H1 (cell line): ENCODE measurements at regions not wholly inside any gene's neighbourhood (a gene's known extent, or its start where the extent isn't known, plus 50 kb on each side); places are given as distances from the start of the nearest gene placed in this dataset.

Experiments used
- CTCF ChIA-PET: fragments of 300-600 bp; sonication (Branson Sonifier 250); formaldehyde crosslinking; loops from one replicate; lab custom pipeline; 2021; ENCODE audit not compliant: partially characterized antibody; lab: Charles Lee
- POLR2A ChIA-PET: fragments of 300-600 bp; sonication (Branson Sonifier 250); formaldehyde crosslinking; loops from one replicate; lab custom pipeline; 2021; ENCODE audit warnings: inconsistent platforms; ENCODE audit not compliant: partially characterized antibody; lab: Charles Lee
- DNase-seq, 2 experiments: peaks; one replicate each; pipeline versions ENCODE4 v3.0.0 to v3.0.0-alpha.2; 2010 to 2022; ENCODE audit warnings: low spot score in 2 of 2, low read depth in 1 of 2, mixed read lengths in 1 of 2
- FAIRE-seq: peaks from 2 replicates; lab custom pipeline; 2011; peaks lifted over from hg19 to GRCh38; lab: Jason Lieb, UNC
- H2AFZ ChIP-seq: 2 replicates; pipeline ENCODE4 v1.8.1; 2012; ENCODE audit warnings: low read length, inconsistent platforms
- H2AK5ac ChIP-seq: 2 replicates; pipeline ENCODE4 v1.6.1; 2013; ENCODE audit warnings: low read depth, low read length
- H2BK120ac ChIP-seq: replicated peaks from 2 replicates; pipeline ENCODE3; 2013; ENCODE audit warnings: low read depth, low read length, inconsistent platforms
- H2BK12ac ChIP-seq: 2 replicates; pipeline ENCODE4 v1.6.1; 2013; ENCODE audit warnings: low read depth, low read length
- H2BK15ac ChIP-seq: 2 replicates; pipeline ENCODE4 v1.6.1; 2013; ENCODE audit warnings: low read length
- H2BK20ac ChIP-seq: 2 replicates; pipeline ENCODE4 v1.6.1; 2013; ENCODE audit warnings: low read length
- H2BK5ac ChIP-seq: 2 replicates; pipeline ENCODE4 v1.6.1; 2013; ENCODE audit warnings: low read depth, low read length
- H3K14ac ChIP-seq: 2 replicates; pipeline ENCODE4 v1.6.1; 2013; ENCODE audit warnings: inconsistent platforms; ENCODE audit not compliant: insufficient read length
- H3K18ac ChIP-seq: 2 replicates; pipeline ENCODE4 v1.6.1; 2013; ENCODE audit warnings: low read length; ENCODE audit errors: extremely low read depth
- H3K23ac ChIP-seq: 2 replicates; pipeline ENCODE4 v1.6.1; 2013; ENCODE audit warnings: inconsistent platforms; ENCODE audit not compliant: insufficient read length
- H3K23me2 ChIP-seq: 2 replicates; pipeline ENCODE4 v1.6.1; 2013; ENCODE audit warnings: low read depth, low read length
- H3K27ac ChIP-seq: 2 replicates; pipeline ENCODE4 v1.6.1; 2011; ENCODE audit warnings: low read depth, low read length, inconsistent platforms
- H3K27me3 ChIP-seq, 4 experiments: replicated peaks in 1 of 4; 1 replicate in 1 of 4; 2 replicates in 3 of 4; pipeline versions ENCODE4 v1.6.1 to v1.8.1; 2011 to 2013; ENCODE audit warnings: low read length in 3 of 4, mild to moderate bottlenecking in 3 of 4, inconsistent platforms in 2 of 4, mixed read lengths in 2 of 4, moderate library complexity in 1 of 4; ENCODE audit not compliant: control insufficient read depth in 3 of 4, insufficient read depth in 3 of 4; ENCODE audit errors: extremely low read depth in 1 of 4
- H3K36me3 ChIP-seq, 4 experiments: 2 replicates each; pipeline versions ENCODE4 v1.6.1 to v1.8.1; 2011 to 2013; ENCODE audit warnings: mild to moderate bottlenecking in 4 of 4, low read length in 3 of 4, moderate library complexity in 2 of 4, control low read depth in 1 of 4, inconsistent platforms in 1 of 4; ENCODE audit not compliant: insufficient read depth in 4 of 4, control insufficient read depth in 2 of 4
- H3K4ac ChIP-seq: replicated peaks from 2 replicates; pipeline ENCODE3; 2013; ENCODE audit warnings: low read length, low read depth, mixed read lengths, inconsistent platforms; ENCODE audit not compliant: insufficient read length
- H3K4me1 ChIP-seq, 4 experiments: replicated peaks in 1 of 4; 1 replicate in 1 of 4; 2 replicates in 3 of 4; pipeline versions ENCODE4 v1.6.1 to v1.8.1; 2011 to 2013; ENCODE audit warnings: low read length in 3 of 4, inconsistent platforms in 2 of 4, mixed read lengths in 1 of 4; ENCODE audit not compliant: insufficient read depth in 4 of 4, control insufficient read depth in 3 of 4
- H3K4me2 ChIP-seq, 2 experiments: 2 replicates each; pipeline versions ENCODE4 v1.6.1 to v1.8.1; 2011 to 2013; ENCODE audit warnings: low read depth in 2 of 2, low read length in 2 of 2, control low read depth in 1 of 2, inconsistent platforms in 1 of 2, mild to moderate bottlenecking in 1 of 2; ENCODE audit not compliant: insufficient read depth in 1 of 2
- H3K4me3 ChIP-seq, 4 experiments: fragments of 200-600, 300-600 bp in 1 of 4; sonication (generic), shearing (Covaris generic), sonication (Bioruptor Twin) in 1 of 4; 2 replicates each; pipeline versions ENCODE4 v1.5.1 to v1.8.1; 2011 to 2016; ENCODE audit warnings: low read length in 4 of 4, low read depth in 3 of 4, control low read depth in 2 of 4, inconsistent platforms in 2 of 4, mild to moderate bottlenecking in 2 of 4, mixed read lengths in 1 of 4, moderate library complexity in 1 of 4; ENCODE audit not compliant: insufficient read depth in 2 of 4; ENCODE audit errors: extremely low read depth in 1 of 4
- H3K56ac ChIP-seq: replicated peaks from 2 replicates; pipeline ENCODE3; 2013; ENCODE audit warnings: low read depth, mild to moderate bottlenecking, mixed read lengths, low read length, inconsistent platforms; ENCODE audit not compliant: insufficient read length
- H3K79me1 ChIP-seq: 2 replicates; pipeline ENCODE4 v1.6.1; 2013; ENCODE audit warnings: low read depth, low read length, control low read depth
- H3K79me2 ChIP-seq, 2 experiments: 2 replicates each; pipeline versions ENCODE4 v1.6.1 to v1.8.1; 2012 to 2013; ENCODE audit warnings: low read length in 2 of 2, mild to moderate bottlenecking in 2 of 2, inconsistent platforms in 1 of 2; ENCODE audit not compliant: insufficient read depth in 2 of 2, control insufficient read depth in 1 of 2
- H3K9ac ChIP-seq, 4 experiments: replicated peaks in 1 of 4; 1 replicate in 1 of 4; 2 replicates in 3 of 4; pipeline versions ENCODE4 v1.6.1 to v1.8.1; 2011 to 2013; ENCODE audit warnings: low read depth in 3 of 4, low read length in 3 of 4, control low read depth in 2 of 4, mild to moderate bottlenecking in 2 of 4, moderate library complexity in 2 of 4, inconsistent platforms in 1 of 4; ENCODE audit errors: extremely low read depth in 1 of 4
- H3K9me3 ChIP-seq, 2 experiments: 2 replicates each; pipeline versions ENCODE4 v1.6.1 to v1.8.1; 2012 to 2013; ENCODE audit warnings: mild to moderate bottlenecking in 2 of 2, moderate library complexity in 2 of 2, control low read depth in 1 of 2, inconsistent platforms in 1 of 2, low read depth in 1 of 2, low read length in 1 of 2, mixed read lengths in 1 of 2; ENCODE audit not compliant: insufficient read depth in 2 of 2
- H4K20me1 ChIP-seq, 2 experiments: replicated peaks in 1 of 2; 2 replicates each; pipeline versions ENCODE3 to v1.8.1; 2011 to 2013; ENCODE audit warnings: inconsistent platforms in 2 of 2, low read length in 2 of 2, mild to moderate bottlenecking in 1 of 2; ENCODE audit not compliant: insufficient read depth in 2 of 2, control insufficient read depth in 1 of 2
- H4K5ac ChIP-seq: 2 replicates; pipeline ENCODE4 v1.6.1; 2013; ENCODE audit warnings: low read length, low read depth, mixed read lengths, inconsistent platforms; ENCODE audit not compliant: insufficient read length
- H4K8ac ChIP-seq: 2 replicates; pipeline ENCODE4 v1.8.0; 2013; ENCODE audit warnings: mild to moderate bottlenecking, moderate library complexity, low read length, inconsistent platforms; ENCODE audit not compliant: insufficient read depth; ENCODE audit errors: extremely low read depth
- H4K91ac ChIP-seq: replicated peaks from 2 replicates; pipeline ENCODE3; 2013; ENCODE audit warnings: low read length, mixed read lengths, inconsistent platforms; ENCODE audit not compliant: insufficient read length
- E2F6 ChIP-seq: IDR thresholded peaks from 2 replicates; pipeline ENCODE4 v1.6.1; 2012; ENCODE audit warnings: inconsistent platforms
- GTF2F1 ChIP-seq: IDR thresholded peaks from 2 replicates; pipeline ENCODE4 v1.6.1; 2012; ENCODE audit warnings: low read depth, low read length, improper control_type of control experiment, borderline replicate concordance
- JUND ChIP-seq: IDR thresholded peaks from 2 replicates; pipeline ENCODE4 v1.6.1; 2011; ENCODE audit warnings: mild to moderate bottlenecking, improper control_type of control experiment, low read length
- NANOG ChIP-seq: IDR thresholded peaks from 2 replicates; pipeline ENCODE4 v1.6.1; 2011; ENCODE audit warnings: low read length, low read depth, mild to moderate bottlenecking, inconsistent platforms; ENCODE audit not compliant: insufficient read depth, poor library complexity, severe bottlenecking
- NRF1 ChIP-seq: IDR thresholded peaks from 2 replicates; pipeline ENCODE4 v1.6.1; 2011; ENCODE audit warnings: mild to moderate bottlenecking, low read depth, low read length, improper control_type of control experiment
- POLR2AphosphoS5 ChIP-seq: IDR thresholded peaks from 2 replicates; pipeline ENCODE4 v1.6.1; 2011; ENCODE audit warnings: low read depth, low read length
- RXRA ChIP-seq: IDR thresholded peaks from 2 replicates; pipeline ENCODE4 v1.6.1; 2011; ENCODE audit warnings: low read depth, mild to moderate bottlenecking, low read length, moderate library complexity; ENCODE audit not compliant: insufficient read depth
- SIN3A ChIP-seq, 2 experiments: IDR thresholded peaks in 1 of 2; conservative IDR thresholded peaks in 1 of 2; 2 replicates each; pipeline ENCODE4 v1.6.1; 2011 to 2012; ENCODE audit warnings: low read length in 2 of 2, improper control_type of control experiment in 1 of 2, low read depth in 1 of 2, mild to moderate bottlenecking in 1 of 2
- YY1 ChIP-seq: IDR thresholded peaks from 2 replicates; pipeline ENCODE4 v1.6.1; 2011; ENCODE audit warnings: low read depth, mild to moderate bottlenecking, low read length
- WGBS, 2 experiments: shearing (Covaris generic) in 1 of 2; methylation state at CpG; one replicate each; pipeline versions ENCODE4 v1.1.6 to v1.1.7; 2013 to 2015; ENCODE audit warnings: low lambda C conversion rate in 2 of 2, mixed read lengths in 2 of 2, inconsistent platforms in 1 of 2, low coverage in 1 of 2, missing lambda C conversion rate in 1 of 2; ENCODE audit not compliant: insufficient replicate concordance in 2 of 2, insufficient coverage in 1 of 2, insufficient read length in 1 of 2; ENCODE audit errors: extremely low coverage in 1 of 2, missing lambda C conversion rate in 1 of 2; 5-methylcytosine and 5-hydroxymethylcytosine counted together

DNA sequence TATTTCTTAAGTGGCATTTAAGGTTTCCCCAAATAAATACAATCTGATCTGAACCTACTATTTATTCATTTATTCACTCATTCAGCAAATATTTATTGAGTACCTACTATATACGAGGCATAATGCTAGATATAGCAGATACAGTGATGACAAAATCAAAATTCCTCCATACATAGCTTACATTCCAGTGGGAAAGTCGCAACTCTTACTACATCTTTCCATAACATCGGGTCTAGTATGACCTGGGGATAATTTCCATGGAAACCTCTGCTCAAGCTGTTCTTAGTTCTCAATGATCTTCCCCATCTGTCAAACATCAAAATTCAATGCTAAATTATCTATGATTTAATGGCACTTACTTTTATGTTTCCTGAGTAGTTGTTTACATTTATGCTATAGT is 70.8 kb upstream of the PRKACB start:
- H3K9ac ChIP-seq, result no peak overlapping the region

More for the DNA sequence above, 70.8 kb upstream of the PRKACB start:
- no peak overlapping the region for H3K14ac ChIP-seq
- no peaks in the 10 kb centered on the region for H3K36me3 ChIP-seq
- no peak overlapping the region for H2AK5ac ChIP-seq
- no peak overlapping the region for H3K56ac ChIP-seq
- ChIA-PET CTCF (no interaction called here), POLR2A (no interaction called here)
- no peak for FAIRE-seq
- no peaks in the 10 kb centered on the region for H3K27me3 ChIP-seq
- peaks cover 9 to 11% of the 10 kb centered on the region in 2 experiments for H3K9me3 ChIP-seq
- H3K27ac ChIP-seq, result no peak overlapping the region
- no peaks in the 10 kb centered on the region for H3K79me1 ChIP-seq
- H3K4me1 ChIP-seq, result peaks cover 0 to 2% (median under 1%) of the 10 kb centered on the region in 4 experiments; a peak in 2 of 7 replicates
- H3K4me3 ChIP-seq, result no peak overlapping the region
- no peak overlapping the region for H3K4ac ChIP-seq
- H2BK12ac ChIP-seq, result no peak overlapping the region
- H3K79me2 ChIP-seq, result peaks cover 0 to 10% of the 10 kb centered on the region in 2 experiments; a peak in 2 of 4 replicates
- H2BK120ac ChIP-seq, result no peak overlapping the region
- H3K4me2 ChIP-seq, result no peak overlapping the region
- no peak for DNase-seq
- H3K23me2 ChIP-seq, result no peaks in the 10 kb centered on the region; the same call in 1 of the 2 replicates
- H3K23ac ChIP-seq, result no peak overlapping the region
- 91% methylated on average over 3 of the region's 3 CpGs; no CpG with 5 or more reads in 1 of the 2 experiments for WGBS, 2 experiments
- H2BK20ac ChIP-seq, result no peak overlapping the region
- H4K8ac ChIP-seq, result no peak overlapping the region
- H2AFZ ChIP-seq, result no peak overlapping the region
- no peaks in the 10 kb centered on the region for H4K20me1 ChIP-seq
- H3K18ac ChIP-seq, result no peak overlapping the region
- H2BK5ac ChIP-seq, result no peak overlapping the region
- H4K5ac ChIP-seq, result no peak overlapping the region
- H2BK15ac ChIP-seq, result no peak overlapping the region
- no peak overlapping the region for H4K91ac ChIP-seq
- no peak for TF ChIP-seq E2F6
- TF ChIP-seq YY1, result no peak
- TF ChIP-seq GTF2F1, result no peak
- no peak for TF ChIP-seq SIN3A (conservative IDR thresholded peaks at IDR 0.05 in 1 of 2, IDR thresholded peaks at IDR 0.05 in 1 of 2; ENCODE audit: low read depth in 1 of 2, low read length in 2 of 2)
- no peak for TF ChIP-seq NANOG
- TF ChIP-seq POLR2AphosphoS5, result no peak
- TF ChIP-seq RXRA, result no peak
- TF ChIP-seq NRF1, result no peak
- no peak for TF ChIP-seq JUND
- TF ChIP-seq, all 59 proteins: peak for 0
